Endometrium (tissue), 2 donors: ENCODE measurements at regions not wholly inside any gene's neighbourhood (a gene's known extent, or its start where the extent isn't known, plus 50 kb on each side); places are given as distances from the start of the nearest gene placed in this dataset.
"Not testable (repeated sequence)": the region's sequence is repeated elsewhere in the genome, so short reads cannot be mapped to it uniquely, and the experiment has no call there.

ENCODE experiments used
- FAIRE-seq: peaks from 2 replicates; lab custom pipeline; 2012; peaks lifted over from hg19 to GRCh38; lab: Jason Lieb, UNC
- donor health status: control.
- donor health status: control.

- FAIRE-seq, result no peak
These were observed 705.9 kb downstream of the MAFB start for GRCh38 chr20:39983183-39983582.

- FAIRE-seq, result no peak
These were observed 714.0 kb downstream of the MAFB start for GRCh38 chr20:39974966-39975501.

GRCh38 chr20:39968495-39968894, 720.5 kb downstream of the MAFB start:
- no peak for FAIRE-seq

GRCh38 chr20:39967806-39968205, 721.2 kb downstream of the MAFB start:
- no peak for FAIRE-seq

- FAIRE-seq, result no peak
These were observed 727.3 kb downstream of the MAFB start for GRCh38 chr20:39961637-39962244.

- no peak for FAIRE-seq
These were observed 728.3 kb downstream of the MAFB start for GRCh38 chr20:39960522-39961428.

GRCh38 chr20:39957911-39958310, 731.1 kb downstream of the MAFB start:
- not testable (repeated sequence) for FAIRE-seq

- FAIRE-seq, result peak; percentile 96
These were observed 734.4 kb downstream of the MAFB start for GRCh38 chr20:39954621-39955020.

GRCh38 chr20:39946931-39947330, 742.1 kb downstream of the MAFB start:
- no peak for FAIRE-seq

GRCh38 chr20:39946053-39946810, 742.8 kb downstream of the MAFB start:
- no peak for FAIRE-seq

GRCh38 chr20:39944861-39945260, 744.2 kb downstream of the MAFB start:
- FAIRE-seq, result no peak

GRCh38 chr20:39943336-39943735, 745.7 kb downstream of the MAFB start:
- FAIRE-seq, result no peak

- no peak for FAIRE-seq
These were observed 747.8 kb downstream of the MAFB start for GRCh38 chr20:39941245-39941644.

- FAIRE-seq, result no peak
These were observed 749.7 kb downstream of the MAFB start for GRCh38 chr20:39939241-39939865.

GRCh38 chr20:39936401-39936800, 752.6 kb downstream of the MAFB start:
- no peak for FAIRE-seq

GRCh38 chr20:39935901-39936300, 753.1 kb downstream of the MAFB start:
- no peak for FAIRE-seq

GRCh38 chr20:39916236-39916765, 772.7 kb downstream of the MAFB start:
- no peak for FAIRE-seq

GRCh38 chr20:39913274-39913673, 775.8 kb downstream of the MAFB start:
- FAIRE-seq, result no peak

GRCh38 chr20:39911497-39911896, 777.5 kb downstream of the MAFB start:
- no peak for FAIRE-seq

GRCh38 chr20:39910536-39910935, 778.5 kb downstream of the MAFB start:
- FAIRE-seq, result no peak

- FAIRE-seq, result no peak
These were observed 779.6 kb downstream of the MAFB start for GRCh38 chr20:39909447-39909846.
